Fibroblast of skin of right quadriceps (primary cell): ENCODE measurements at regions not wholly inside any gene's neighbourhood (a gene's known extent, or its start where the extent isn't known, plus 50 kb on each side); places are given as distances from the start of the nearest gene placed in this dataset.

ENCODE experiments used
- DNase-seq: peaks from one replicate; pipeline ENCODE4 v3.0.0-alpha.2; 2013

DNA sequence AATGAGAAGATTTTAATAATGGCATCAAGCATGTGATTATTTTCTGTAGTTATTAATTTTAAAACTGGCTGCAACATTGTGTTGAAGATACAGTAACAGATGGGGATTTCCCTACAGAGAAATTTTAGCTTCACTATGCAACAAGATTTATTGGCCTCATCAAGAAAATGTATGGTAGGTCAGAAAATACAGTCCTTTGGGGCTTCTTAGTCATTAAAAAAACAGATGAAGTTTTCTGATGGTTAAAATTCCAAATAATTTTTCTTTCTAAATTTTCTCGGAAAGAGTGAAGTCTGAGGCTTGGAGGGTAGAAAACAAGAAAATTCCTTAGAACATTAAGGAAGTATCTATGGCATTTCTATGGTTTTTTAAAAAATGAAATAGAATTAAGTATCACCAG, 1790.8 kb upstream of the PCDH20 start:
- peak; percentile 59 for DNase-seq

DNA sequence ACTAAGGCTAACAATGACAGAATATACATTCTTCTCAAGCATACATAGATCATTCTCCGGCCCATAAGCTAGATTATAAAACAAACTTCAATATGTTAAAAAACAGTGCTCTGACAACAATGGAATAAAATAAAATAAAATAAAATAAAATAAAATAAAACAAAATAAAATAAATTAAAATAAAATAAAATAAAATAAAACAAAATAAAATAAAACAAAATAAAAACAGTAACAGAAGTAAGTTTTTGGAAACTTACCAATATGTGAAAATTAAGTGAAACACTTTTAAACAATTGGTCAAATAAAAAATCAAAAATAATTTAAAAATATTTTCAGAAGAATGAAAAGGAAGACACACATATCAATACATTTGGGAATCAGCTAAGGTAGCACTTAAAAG, 1785.8 kb upstream of the PCDH20 start:
- no peak for DNase-seq

- DNase-seq, result no peak
Observed at GRCh38 chr13:63199508-63199907, 1783.9 kb upstream of the PCDH20 start.

DNA sequence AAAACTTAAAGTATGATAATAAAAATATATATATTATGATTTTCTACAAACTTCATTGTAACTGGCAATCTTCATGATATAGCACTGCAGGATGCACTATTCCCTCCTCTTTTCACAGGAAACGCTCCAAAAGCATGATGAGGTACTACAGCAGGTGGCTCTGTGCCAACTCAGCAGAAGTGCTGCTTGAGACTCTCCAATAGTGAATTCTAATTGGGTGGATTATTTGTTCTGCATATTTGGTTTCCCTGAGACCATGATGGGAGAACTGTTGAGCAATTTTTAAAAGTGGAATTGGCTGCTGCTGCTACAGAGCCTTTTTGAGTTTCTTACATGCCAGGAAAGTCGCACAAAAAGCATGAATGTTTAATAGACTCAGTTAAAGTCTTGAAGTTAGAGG, 1782.4 kb upstream of the PCDH20 start:
- peak; percentile 64 for DNase-seq

- DNase-seq, result no peak
Observed at GRCh38 chr13:63195726-63196125, 1780.1 kb upstream of the PCDH20 start.

DNA sequence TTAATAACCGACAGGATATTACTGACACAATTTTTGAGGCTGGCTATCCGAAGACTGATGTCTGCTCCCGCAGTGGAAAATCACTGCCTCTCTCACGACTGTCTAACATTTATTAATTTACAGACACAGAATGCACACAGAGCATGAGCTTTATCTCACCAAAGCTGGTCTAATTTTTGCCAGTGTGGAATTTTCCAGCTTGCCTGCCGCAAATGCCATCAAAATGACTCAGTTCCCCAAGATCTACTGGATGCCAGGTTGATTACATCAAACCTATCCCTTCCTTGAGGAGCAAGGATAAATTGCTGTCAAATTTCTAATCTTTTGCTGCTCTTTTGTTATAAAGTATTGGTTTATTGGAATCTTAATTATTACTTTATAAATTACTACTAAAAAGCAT, 1775.1 kb upstream of the PCDH20 start:
- DNase-seq, result peak; percentile 64

DNA sequence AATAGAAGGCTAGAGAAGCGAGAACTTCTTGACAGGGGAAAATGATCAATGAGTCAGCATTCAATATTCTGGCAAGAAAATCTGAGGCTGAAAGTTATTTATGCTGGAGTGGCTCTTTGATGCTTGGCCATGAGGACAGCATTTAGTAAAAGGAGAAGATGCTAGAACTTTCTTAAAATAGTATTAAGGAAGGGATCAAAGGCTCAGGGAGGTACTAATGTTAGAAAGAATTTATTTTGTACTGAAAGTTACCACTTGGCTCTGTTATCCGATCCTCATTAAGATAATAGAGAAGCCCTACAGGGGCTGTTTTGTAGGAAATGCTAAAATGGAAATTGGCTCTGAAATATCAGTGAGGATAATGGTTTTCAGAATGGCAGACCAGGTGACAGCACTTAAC, 1774.6 kb upstream of the PCDH20 start:
- DNase-seq, result no peak

DNA sequence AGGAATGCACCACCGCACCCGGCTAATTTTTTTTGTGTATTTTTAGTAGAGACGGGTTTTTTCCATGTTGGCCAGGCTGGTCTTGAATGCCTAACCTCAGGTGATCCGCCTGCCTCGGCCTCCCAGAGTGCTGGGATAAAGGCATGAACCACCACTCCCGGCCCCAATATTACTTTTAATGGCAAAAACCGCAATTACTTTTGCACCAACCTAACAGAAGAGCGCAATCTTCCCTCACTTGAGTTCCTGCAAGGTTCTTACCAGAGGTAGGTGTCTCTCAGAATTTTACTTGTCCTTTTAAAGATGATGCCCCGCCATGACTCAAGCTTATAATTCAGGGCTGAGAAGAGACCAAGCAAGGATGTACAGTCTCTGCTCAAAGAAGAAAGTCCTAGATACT, 1774.1 kb upstream of the PCDH20 start:
- no peak for DNase-seq

DNA sequence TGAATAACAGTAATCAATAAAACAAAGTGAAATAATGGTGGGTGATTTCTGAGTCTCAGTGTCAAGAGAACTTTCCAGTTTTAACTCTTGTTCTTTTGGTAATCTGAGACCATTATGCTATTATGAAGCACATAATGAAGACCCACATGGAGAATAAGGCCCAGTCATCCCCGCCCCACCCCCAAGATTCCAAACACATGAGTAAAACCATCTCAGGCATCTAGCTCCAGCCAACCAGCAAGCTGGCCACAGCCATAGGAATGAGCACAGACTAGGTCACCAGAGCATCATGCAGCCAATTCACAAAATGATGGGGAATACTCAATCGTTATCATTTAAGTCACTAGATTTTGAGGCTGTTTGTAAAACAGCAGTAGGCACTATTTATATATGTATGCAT, 1769.0 kb upstream of the PCDH20 start:
- peak; percentile 92 for DNase-seq

- no peak for DNase-seq
Observed at GRCh38 chr13:63175536-63175935, 1759.9 kb upstream of the PCDH20 start.

- DNase-seq, result no peak
Observed at GRCh38 chr13:63167699-63168337, 1752.2 kb upstream of the PCDH20 start.

GRCh38 chr13:63166345-63166744, 1750.7 kb upstream of the PCDH20 start:
- DNase-seq, result no peak

GRCh38 chr13:63163903-63164302, 1748.3 kb upstream of the PCDH20 start:
- DNase-seq, result no peak

DNA sequence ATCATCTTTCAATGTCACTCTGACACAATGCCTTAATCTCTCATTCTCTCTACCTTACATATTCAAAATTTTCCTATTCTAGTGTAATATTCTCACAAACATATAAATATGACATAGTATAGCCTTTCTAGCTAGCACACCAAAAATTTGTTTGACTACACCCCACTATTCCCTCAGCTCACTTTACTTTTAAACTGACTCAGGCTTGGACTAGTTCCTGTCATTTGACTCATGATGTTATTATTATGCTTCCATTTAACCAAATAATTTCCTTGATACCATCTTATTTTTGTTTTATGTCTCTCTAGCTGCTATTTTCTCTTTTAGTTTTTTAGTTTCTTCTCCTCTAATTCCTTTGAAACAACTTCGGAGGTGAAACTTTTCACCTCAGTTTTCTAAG, 1745.6 kb upstream of the PCDH20 start:
- DNase-seq, result peak; percentile 10

DNA sequence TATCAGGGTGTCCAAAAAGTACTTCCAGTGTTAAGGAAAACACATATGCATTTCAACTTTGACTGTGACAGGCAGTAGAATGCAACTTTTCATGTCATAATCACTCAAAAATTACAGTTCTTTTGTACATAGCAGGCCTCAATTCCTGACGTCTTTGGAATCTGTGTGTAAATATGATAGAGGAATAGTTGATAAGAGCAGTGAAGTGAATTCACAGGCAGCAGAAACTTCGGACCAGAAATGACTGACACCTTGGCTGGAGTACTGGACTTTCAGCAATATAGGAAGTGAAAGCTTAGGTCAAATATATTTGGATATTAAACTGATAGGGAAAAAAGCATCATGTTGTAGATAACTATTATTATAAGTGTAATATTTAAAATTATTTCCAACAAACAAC, 1741.2 kb upstream of the PCDH20 start:
- no peak for DNase-seq

DNA sequence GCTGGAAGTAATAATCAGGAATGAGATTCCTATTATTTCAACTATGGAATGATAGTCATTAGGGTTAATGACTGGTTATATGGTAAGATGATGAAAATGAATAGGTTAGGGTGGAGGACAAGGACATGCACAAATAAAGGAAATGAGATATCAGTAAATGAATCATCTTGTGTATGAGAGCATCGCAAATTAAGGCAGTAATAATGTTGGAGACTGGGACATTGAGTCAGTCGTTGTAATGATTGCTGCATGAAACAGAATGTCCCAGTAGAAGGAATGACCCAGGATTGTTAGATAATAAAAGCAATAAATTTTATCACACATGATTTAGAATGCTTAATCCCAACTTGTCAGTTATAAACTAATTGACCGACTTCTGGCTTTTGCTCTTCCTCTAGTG, 1733.7 kb upstream of the PCDH20 start:
- no peak for DNase-seq

DNA sequence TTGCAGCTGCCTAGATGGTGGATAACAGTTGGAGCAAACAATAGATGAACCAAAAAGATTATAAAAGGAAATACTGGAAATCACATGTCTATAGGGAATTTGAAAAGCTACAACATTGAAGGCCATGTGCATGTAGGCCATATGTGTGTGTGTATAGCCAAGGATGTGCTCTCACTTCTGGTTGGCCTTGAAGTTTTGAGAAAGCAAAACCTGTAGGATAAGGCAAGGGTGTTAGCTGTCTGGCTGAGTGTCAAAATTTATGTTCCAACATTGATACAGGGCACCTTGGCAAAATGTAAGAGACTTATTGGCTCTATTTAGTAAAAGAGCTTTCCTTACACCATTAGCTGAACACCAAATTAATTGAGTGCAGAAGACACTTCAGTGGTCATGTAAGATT, 1723.6 kb upstream of the PCDH20 start:
- no peak for DNase-seq

DNA sequence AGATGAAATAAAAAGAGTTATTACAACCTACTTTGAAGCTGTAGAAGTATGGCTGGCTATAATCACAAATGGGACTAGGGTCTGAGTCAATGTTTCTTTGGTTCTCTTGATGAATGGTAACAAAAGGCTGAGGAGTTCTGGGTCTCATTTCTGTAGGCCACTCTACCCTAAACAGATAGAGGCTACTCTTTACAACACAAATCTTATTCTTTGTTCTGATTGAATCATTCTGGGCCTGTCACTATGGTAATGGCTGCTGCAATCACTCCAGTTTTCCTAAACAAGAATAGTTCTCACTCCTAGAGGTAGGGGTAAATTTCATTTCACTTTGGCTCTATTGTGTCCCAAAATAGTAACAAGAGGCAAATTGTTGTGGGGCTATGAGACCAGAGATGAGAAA, 1714.3 kb upstream of the PCDH20 start:
- no peak for DNase-seq

- DNase-seq, result peak; percentile 61
Observed at GRCh38 chr13:63128716-63129115, 1713.1 kb upstream of the PCDH20 start.

- DNase-seq, result peak; percentile 34
Observed at GRCh38 chr13:63124863-63125262, 1709.2 kb upstream of the PCDH20 start.

- DNase-seq, result no peak
Observed at GRCh38 chr13:63120883-63121282, 1705.2 kb upstream of the PCDH20 start.

GRCh38 chr13:63117710-63118109, 1702.1 kb upstream of the PCDH20 start:
- no peak for DNase-seq

- no peak for DNase-seq
Observed at GRCh38 chr13:63112799-63113395, 1697.2 kb upstream of the PCDH20 start.

DNA sequence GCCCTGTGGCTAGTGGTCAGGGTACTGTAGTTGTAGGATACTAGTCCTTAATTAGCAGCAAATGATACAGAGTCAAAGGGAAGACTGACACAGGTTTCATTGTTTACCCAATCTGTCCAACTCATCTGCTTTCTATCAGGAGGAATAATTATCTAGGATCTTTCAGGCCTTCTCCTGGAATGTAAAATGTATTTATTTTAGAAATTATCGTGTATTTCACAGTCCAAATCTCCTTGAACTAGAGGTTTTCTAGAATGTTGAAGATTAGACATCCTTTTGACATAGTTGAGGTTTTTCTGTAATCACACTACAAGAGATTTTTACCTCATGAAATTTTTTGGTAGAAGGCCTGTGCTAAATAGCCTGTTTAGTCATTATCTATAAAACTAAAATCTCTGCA, 1694.8 kb upstream of the PCDH20 start:
- peak; percentile 55 for DNase-seq
